HEK293 (cell line): ENCODE measurements at regions not wholly inside any gene's neighbourhood (a gene's known extent, or its start where the extent isn't known, plus 50 kb on each side); places are given as distances from the start of the nearest gene placed in this dataset.

Experiments
- CTCF ChIA-PET: fragments of 350-600 bp; formaldehyde crosslinking; extraction: SDS; loops from one replicate; lab custom pipeline; 2021; ENCODE audit warnings: antibody characterized with exemption; lab: Yijun Ruan, JAX
- POLR2A ChIA-PET: fragments of 300-600 bp; formaldehyde crosslinking; extraction: SDS; loops from one replicate; lab custom pipeline; 2020; ENCODE audit warnings: antibody characterized with exemption, inconsistent platforms; lab: Yijun Ruan, JAX
- H3K27ac ChIP-seq: fragments of 200-500 bp; sonication (Bioruptor generic); 2 replicates; pipeline ENCODE4 v1.5.1; 2014; ENCODE audit warnings: low read depth, low read length, control low read depth, inconsistent platforms; ENCODE audit errors: extremely low read depth
- H3K36me3 ChIP-seq, 2 experiments: fragments of 200-500 bp in 1 of 2; sonication (Bioruptor generic) in 1 of 2; 1 replicate in 1 of 2; 2 replicates in 1 of 2; pipeline ENCODE4 v1.5.1; 2014 to 2017; ENCODE audit warnings: inconsistent platforms in 2 of 2, low read length in 2 of 2; ENCODE audit not compliant: control insufficient read depth in 2 of 2, insufficient read depth in 1 of 2
- H3K4me1 ChIP-seq: fragments of 200-500 bp; sonication (Bioruptor generic); 2 replicates; pipeline ENCODE4 v1.5.1; 2014; ENCODE audit warnings: mild to moderate bottlenecking, low read length, inconsistent platforms; ENCODE audit not compliant: control insufficient read depth, insufficient read depth
- H3K4me3 ChIP-seq: 2 replicates; pipeline ENCODE4 v1.5.1; 2011; ENCODE audit warnings: low read depth, mild to moderate bottlenecking, control low read depth, low read length, moderate library complexity
- H3K9me3 ChIP-seq: fragments of 200-500 bp; sonication (Bioruptor generic); 2 replicates; pipeline ENCODE4 v1.5.1; 2014; ENCODE audit warnings: low read depth, low read length, inconsistent platforms; ENCODE audit not compliant: control insufficient read depth, insufficient read depth
- TCF7L2 ChIP-seq: IDR thresholded peaks from 2 replicates; pipeline ENCODE4 v1.6.1; 2011; ENCODE audit warnings: low read depth, mild to moderate bottlenecking, inconsistent platforms, low read length, moderate library complexity, borderline replicate concordance
- ZBTB8A ChIP-seq: fragments of 450-650 bp; formaldehyde crosslinking; IDR thresholded peaks from 2 replicates; pipeline ENCODE4 v1.5.1; 2016; ENCODE audit warnings: missing biosample characterization, missing genetic modification characterization
- ZNF132 ChIP-seq: fragments of 450-650 bp; formaldehyde crosslinking; IDR thresholded peaks from 2 replicates; pipeline ENCODE4 v1.5.1; 2017; ENCODE audit warnings: missing biosample characterization, missing genetic modification characterization, borderline replicate concordance
- ZNF140 ChIP-seq: fragments of 450-650 bp; formaldehyde crosslinking; IDR thresholded peaks from 2 replicates; pipeline ENCODE4 v1.5.1; 2016; ENCODE audit warnings: missing biosample characterization, missing genetic modification characterization
- ZNF155 ChIP-seq: fragments of 450-650 bp; formaldehyde crosslinking; IDR thresholded peaks from 2 replicates; pipeline ENCODE4 v1.5.1; 2016; ENCODE audit warnings: missing biosample characterization, missing genetic modification characterization
- ZNF48 ChIP-seq: fragments of 450-650 bp; formaldehyde crosslinking; IDR thresholded peaks from 2 replicates; pipeline ENCODE4 v1.5.1; 2016; ENCODE audit warnings: missing biosample characterization, missing genetic modification characterization
- ZNF488 ChIP-seq: fragments of 450-650 bp; formaldehyde crosslinking; IDR thresholded peaks from 2 replicates; pipeline ENCODE4 v1.5.1; 2016; ENCODE audit warnings: missing biosample characterization, missing genetic modification characterization
- ZNF639 ChIP-seq: fragments of 450-650 bp; formaldehyde crosslinking; IDR thresholded peaks from 2 replicates; pipeline ENCODE4 v1.5.1; 2016; ENCODE audit warnings: missing biosample characterization, missing genetic modification characterization
- ZNF830 ChIP-seq: fragments of 450-650 bp; IDR thresholded peaks from 2 replicates; pipeline ENCODE4 v1.5.0; 2018; ENCODE audit warnings: missing biosample characterization, missing genetic modification characterization, low read depth, mild to moderate bottlenecking, moderate library complexity
- TF ChIP-seq, protein P1 (sequence below): fragments of 450-650 bp; formaldehyde crosslinking; IDR thresholded peaks from 2 replicates; pipeline ENCODE4 v1.5.1; 2016; ENCODE audit warnings: missing biosample characterization, missing genetic modification characterization
- TF ChIP-seq, protein P2 (sequence below): fragments of 450-650 bp; formaldehyde crosslinking; IDR thresholded peaks from 2 replicates; pipeline ENCODE4 v1.5.1; 2017; ENCODE audit warnings: missing biosample characterization, mild to moderate bottlenecking, missing genetic modification characterization, moderate library complexity

GRCh38 chr1:217193151-217193550 is 437.7 kb downstream of the GPATCH2 start:
- no peaks in the 10 kb centered on the region for H3K4me1 ChIP-seq
- H3K9me3 ChIP-seq, result no peaks in the 10 kb centered on the region
- POLR2A ChIA-PET, result no interaction called here
- CTCF ChIA-PET, result interaction anchor here (0.7 kb wide), 1 partner anchor 58 kb away, joined by 3 read pairs; no protein-coding TSS in a partner anchor
- H3K4me3 ChIP-seq, result no peak overlapping the region
- H3K36me3 ChIP-seq, result no peaks in the 10 kb centered on the region
- H3K27ac ChIP-seq, result no peak overlapping the region
- TF ChIP-seq TCF7L2, result no peak
- TF ChIP-seq ZNF488 (tag by site-specific recombination), result no peak
- TF ChIP-seq, protein P1, sequence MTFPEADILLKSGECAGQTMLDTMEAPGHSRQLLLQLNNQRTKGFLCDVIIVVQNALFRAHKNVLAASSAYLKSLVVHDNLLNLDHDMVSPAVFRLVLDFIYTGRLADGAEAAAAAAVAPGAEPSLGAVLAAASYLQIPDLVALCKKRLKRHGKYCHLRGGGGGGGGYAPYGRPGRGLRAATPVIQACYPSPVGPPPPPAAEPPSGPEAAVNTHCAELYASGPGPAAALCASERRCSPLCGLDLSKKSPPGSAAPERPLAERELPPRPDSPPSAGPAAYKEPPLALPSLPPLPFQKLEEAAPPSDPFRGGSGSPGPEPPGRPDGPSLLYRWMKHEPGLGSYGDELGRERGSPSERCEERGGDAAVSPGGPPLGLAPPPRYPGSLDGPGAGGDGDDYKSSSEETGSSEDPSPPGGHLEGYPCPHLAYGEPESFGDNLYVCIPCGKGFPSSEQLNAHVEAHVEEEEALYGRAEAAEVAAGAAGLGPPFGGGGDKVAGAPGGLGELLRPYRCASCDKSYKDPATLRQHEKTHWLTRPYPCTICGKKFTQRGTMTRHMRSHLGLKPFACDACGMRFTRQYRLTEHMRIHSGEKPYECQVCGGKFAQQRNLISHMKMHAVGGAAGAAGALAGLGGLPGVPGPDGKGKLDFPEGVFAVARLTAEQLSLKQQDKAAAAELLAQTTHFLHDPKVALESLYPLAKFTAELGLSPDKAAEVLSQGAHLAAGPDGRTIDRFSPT (tag by site-specific recombination), result no peak
- TF ChIP-seq ZNF155 (tag by site-specific recombination), result no peak
- TF ChIP-seq ZNF48 (tag by site-specific recombination), result no peak
- TF ChIP-seq, all 188 proteins: peak for 0

DNA sequence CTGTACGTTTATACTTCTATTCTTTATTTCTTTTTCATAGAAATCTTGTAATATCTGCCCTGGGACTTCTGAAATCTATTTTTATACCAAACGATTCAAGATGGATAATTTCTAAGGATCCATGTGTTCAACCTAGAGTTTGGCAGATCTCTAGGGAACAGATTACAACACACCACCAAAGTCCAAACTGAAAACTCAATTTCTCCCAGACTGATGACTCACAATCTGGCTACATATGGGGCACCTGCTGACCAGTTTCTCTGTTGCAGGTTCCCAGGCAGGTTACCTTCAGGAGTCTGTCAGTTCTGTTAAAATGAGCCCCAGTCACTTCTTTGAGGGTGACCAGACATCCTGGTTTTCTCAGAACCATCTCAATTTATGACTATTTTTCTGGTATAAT is 439.4 kb downstream of the GPATCH2 start:
- ChIA-PET CTCF (no interaction called here), POLR2A (no interaction called here)
- TF ChIP-seq ZBTB8A (tag by site-specific recombination), result no peak
- no peak for TF ChIP-seq ZNF830 (tag by site-specific recombination)
- TF ChIP-seq ZNF639 (tag by site-specific recombination), result no peak
- Histone ChIP-seq H3K4me1 (no peaks in the 10 kb centered on the region), H3K9me3 (no peaks in the 10 kb centered on the region), H3K27ac (no peak overlapping the region), H3K36me3 (no peaks in the 10 kb centered on the region), H3K4me3 (no peak overlapping the region)

DNA sequence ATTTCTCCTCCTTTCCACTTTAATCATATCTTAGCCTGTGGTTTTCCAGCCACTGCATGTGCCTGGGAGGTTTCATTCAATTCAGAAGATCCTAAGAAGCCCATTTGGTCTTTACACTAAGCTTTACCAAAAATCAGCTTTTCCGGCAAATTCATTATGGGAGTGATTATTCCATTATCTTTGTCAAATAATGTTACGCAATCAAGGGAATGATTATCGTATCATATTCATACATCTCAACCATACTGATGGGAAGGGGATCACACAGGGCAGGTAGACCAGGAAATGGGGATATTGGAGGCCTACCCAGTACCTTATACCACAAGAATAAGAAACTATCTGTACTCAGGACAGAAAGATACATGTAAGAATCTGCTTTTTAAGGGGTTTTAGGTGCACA is 440.5 kb downstream of the GPATCH2 start:
- ChIA-PET POLR2A (no interaction called here), CTCF (no interaction called here)
- Histone ChIP-seq H3K9me3 (no peaks in the 10 kb centered on the region), H3K4me3 (no peak overlapping the region), H3K27ac (no peak overlapping the region), H3K36me3 (no peaks in the 10 kb centered on the region), H3K4me1 (no peaks in the 10 kb centered on the region)
- no peak for TF ChIP-seq ZNF140
- TF ChIP-seq, protein P2, sequence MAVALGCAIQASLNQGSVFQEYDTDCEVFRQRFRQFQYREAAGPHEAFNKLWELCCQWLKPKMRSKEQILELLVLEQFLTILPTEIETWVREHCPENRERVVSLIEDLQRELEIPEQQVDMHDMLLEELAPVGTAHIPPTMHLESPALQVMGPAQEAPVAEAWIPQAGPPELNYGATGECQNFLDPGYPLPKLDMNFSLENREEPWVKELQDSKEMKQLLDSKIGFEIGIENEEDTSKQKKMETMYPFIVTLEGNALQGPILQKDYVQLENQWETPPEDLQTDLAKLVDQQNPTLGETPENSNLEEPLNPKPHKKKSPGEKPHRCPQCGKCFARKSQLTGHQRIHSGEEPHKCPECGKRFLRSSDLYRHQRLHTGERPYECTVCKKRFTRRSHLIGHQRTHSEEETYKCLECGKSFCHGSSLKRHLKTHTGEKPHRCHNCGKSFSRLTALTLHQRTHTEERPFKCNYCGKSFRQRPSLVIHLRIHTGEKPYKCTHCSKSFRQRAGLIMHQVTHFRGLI (tag by site-specific recombination), result no peak

DNA sequence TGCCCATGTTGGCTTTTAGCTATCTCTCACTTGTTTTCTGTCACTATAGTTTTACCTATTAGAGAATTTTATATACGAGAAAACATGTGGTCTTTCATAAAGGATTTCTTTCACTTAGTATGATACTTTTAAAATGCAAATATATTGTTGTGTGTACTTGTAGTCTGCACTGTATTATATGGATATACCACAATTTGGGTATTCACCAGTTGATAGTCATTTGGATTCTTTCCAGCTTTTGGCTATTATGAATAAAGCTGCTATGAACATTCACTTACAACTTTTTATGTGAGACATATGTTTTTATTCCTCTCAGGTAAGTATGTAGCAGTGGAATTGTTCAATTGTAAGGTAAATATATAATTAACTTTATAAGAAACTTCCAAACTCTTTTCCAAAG is 441.5 kb downstream of the GPATCH2 start:
- TF ChIP-seq ZNF132 (tag by site-specific recombination), result no peak
- TF ChIP-seq, all 188 proteins: peak for 0
- ChIA-PET POLR2A (no interaction called here), CTCF (no interaction called here)
- Histone ChIP-seq H3K36me3 (no peaks in the 10 kb centered on the region), H3K4me3 (no peak overlapping the region), H3K9me3 (no peaks in the 10 kb centered on the region), H3K27ac (no peak overlapping the region), H3K4me1 (no peaks in the 10 kb centered on the region)
